EH (cell line): ENCODE measurements at regions not wholly inside any gene's neighbourhood (a gene's known extent, or its start where the extent isn't known, plus 50 kb on each side); places are given as distances from the start of the nearest gene placed in this dataset.

Experiments
- DNase-seq: peaks from one replicate; pipeline ENCODE4 v3.0.0-alpha.2; 2015; ENCODE audit warnings: low read depth

DNA sequence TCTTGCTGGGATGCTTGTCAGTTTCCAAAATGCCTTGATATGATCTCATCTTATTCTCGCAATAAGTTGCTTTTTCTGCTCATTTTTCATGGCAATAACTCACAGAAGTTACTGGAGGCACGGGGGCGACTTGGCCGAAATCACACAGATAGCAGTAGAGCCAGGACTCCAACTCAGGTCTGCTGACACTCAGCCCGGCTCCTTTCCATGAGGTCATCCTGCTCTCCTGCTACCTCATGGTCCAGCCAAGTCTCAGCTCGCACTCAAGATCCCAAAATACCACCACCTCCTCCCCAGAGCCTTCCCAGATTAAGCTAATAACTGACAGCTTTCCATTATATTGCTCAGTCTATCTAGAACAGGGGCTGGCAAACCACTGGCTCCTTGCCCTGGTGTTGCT, 269.5 kb downstream of the MAP2K4 start:
- DNase-seq, result no peak

DNA sequence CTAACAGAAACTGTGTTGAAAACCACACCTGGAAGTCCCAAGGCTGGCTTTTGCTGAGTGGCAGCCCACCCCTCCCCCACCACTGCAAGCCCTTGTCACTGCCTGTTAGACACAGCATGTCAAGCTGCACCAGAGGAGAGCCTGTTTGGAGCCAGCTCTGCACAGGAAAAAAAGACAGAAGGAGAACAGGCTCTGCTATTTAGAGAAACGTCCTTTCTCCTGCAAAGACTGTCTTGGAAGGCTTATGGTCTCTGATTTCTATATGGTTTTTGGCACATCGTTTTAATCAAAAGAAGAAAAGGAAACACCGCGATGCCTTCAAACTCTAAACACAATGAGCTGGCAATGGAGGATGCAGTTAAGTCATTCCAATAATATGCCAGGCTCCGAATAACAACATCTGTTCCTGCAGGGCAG, 275.5 kb downstream of the MAP2K4 start:
- DNase-seq, result peak; percentile 57

DNA sequence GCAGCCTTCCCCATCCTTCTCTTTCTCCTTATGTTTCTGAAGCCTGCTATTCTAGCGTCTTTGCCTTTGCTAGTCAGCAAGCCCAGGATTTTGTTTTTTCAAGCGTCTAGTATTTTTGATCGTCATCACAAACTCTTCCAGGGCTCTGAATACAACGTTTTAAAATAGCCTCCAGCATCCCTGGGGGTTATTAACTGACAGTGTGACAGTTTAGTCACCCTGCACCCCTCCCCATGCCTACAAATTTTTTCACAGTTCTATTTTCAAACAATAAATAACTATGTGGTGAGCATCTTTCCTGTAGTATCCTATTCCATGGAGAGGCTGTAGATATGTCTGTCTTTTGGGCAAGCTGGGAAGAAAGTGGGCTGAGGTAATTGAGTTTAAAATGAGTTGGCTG, 280.9 kb downstream of the MAP2K4 start:
- peak; percentile 84 for DNase-seq

DNA sequence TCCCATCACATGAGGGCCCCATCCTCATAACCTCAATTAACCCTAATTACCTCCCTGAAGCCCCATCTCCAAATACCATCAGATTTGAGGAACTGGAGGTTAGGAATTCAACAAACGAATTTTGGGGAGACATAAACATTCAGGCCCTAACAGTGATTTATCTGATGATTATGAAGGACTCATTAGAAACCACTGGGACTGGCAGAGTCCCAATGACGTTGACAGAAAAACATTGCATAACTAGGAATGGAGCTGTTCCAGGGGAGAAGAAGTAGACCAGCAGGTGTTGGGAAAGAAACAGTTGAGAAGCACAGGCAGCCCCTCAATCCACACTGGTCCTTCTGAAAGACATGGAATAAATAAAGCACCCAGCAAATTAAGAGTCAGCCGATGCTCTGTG, 282.0 kb downstream of the MAP2K4 start:
- DNase-seq, result peak; percentile 66

DNA sequence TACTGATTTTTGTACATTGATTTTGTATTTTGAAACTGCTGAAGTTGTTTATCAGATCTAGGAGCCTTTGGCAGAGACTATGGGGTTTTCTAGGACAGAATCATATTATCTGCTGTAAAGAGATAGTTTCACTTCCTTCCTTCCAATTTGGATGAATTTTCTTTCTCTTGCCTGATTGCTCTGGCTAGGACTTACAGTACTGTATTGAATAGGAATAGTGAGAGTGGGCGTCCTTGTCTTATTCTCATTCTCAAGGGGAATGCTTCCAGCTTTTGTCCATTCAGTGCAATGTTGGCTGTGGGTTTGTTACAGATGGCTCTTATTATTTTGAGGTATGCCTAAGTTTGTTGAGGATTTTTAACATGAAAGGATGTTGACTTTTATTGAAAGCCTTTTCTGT, 290.1 kb downstream of the MAP2K4 start:
- no peak for DNase-seq

DNA sequence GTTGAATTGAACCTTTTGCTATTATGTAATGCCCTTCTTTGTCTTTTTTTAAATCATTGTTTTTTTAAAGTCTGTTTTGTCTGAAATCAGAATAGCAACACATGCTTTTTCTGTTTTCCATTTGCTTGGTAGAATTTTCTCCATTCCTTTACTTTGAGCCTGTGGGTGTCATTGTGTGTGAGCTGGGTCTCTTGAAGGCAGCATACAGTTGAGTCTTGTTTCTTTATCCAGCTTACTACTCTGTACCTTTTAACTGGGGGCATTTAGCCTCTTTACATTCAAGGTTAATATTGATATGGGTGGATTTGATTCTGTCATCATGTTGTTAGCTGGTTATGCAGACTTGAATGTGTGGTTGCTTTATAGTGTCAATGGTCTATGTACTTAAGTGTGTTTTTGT, 292.0 kb downstream of the MAP2K4 start:
- DNase-seq, result no peak

DNA sequence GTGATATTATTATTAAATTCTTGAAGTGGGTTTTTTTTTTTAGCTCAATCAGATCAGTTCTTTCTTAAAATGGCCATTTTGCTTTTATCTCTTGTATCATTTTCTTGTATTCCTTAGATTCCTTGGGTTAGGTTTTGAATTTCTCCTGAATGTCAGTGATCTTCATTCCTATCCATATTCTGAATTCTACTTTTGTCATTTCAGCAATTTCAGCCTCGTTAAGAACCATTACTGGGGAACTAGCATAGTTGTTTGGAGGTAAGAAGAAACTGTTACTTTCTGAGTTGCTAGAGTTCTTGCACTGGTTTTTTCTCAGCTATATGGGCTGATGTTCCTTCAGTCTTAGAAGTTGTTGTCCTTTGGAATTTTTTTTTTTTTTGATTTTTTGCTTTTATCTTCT, 293.1 kb downstream of the MAP2K4 start:
- no peak for DNase-seq

DNA sequence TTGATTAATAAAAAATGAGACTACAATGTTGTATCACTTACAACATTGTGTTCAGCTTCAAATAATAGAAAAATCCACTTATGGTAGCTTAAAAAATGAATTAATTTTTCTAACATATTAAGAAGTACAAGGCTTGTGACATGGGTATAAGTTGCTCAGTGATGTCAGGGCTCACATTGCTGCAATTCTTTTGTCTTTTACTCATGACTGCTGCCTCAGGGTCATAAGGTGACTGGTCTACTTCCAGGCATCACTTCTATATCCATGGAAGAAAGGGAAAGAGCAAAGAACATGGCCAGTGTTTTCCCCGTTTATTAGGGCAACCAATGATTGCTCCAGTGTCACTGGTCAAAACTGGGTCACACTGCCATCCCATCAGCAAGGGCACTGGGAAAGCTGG, 295.3 kb downstream of the MAP2K4 start:
- DNase-seq, result peak; percentile 78

DNA sequence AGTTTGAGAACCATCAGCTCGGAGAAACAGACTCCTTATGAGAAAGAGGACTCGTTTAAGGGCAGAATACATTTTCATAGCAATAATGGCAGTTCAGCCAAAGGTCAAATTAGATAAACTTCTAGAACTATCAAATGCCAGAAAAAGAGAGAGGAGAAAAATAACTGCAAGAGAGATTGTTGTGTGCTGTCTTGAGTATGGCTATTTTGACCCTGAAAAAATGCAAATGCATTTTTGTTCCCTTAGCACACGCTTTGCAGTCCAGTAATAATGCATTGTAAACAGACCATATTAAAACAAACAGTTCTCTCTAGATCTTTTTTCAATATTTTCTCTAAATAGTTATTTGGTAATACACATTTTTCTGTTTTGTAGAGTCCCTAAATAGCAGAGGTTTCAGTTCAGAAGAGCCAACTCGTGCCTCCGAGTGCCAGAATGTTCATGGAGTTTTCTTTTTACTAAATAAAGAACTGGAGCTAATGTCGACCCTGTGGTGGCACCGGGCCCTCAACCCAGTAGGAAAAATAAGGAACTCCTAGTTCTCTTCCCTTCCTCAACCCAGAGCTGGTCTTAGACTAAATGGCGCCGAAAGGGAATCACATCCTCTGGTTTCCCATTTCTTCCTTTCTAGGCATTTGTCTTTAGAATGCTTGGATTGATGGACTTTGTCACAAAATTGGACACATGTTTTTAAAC, 298.0 kb downstream of the MAP2K4 start:
- DNase-seq, result peak; percentile 70

DNA sequence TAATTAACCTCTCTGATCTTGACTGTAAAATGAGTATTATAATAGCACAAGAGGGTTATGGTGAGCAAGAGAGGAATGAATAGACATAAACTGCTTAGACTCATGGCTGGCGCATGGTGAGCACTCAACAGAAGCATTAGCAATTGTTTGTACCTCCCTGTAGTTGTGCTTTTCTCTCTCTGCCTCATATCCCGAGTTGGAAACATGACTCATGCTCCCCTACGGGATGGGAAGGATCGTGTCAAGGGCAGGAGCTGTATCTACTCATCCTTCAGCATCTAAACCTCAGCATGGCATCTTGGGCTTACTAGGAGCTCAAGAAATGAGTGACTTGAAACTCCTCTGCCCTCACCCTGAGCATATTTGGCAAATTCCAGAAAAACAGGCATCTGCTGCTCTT, 299.6 kb downstream of the MAP2K4 start:
- DNase-seq, result peak; percentile 95

DNA sequence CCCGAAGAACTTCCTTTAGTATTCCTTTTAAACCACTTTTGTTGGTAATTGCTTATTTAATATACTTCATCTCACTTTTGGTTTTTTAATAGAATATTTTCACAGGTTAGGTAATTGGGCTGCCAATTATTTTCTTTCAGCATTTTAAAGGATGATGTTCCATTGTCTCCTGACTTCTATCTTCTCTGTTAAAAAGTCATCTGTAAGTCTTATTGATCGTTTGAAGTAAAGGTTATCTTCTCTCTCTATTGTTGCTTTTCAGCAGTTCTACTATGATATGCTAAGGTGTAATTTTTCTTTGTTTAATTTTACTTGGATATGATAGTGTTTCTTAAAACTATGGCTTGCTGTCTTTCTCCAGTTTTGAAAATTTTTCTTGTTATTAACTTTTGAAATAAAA, 307.5 kb downstream of the MAP2K4 start:
- DNase-seq, result no peak

DNA sequence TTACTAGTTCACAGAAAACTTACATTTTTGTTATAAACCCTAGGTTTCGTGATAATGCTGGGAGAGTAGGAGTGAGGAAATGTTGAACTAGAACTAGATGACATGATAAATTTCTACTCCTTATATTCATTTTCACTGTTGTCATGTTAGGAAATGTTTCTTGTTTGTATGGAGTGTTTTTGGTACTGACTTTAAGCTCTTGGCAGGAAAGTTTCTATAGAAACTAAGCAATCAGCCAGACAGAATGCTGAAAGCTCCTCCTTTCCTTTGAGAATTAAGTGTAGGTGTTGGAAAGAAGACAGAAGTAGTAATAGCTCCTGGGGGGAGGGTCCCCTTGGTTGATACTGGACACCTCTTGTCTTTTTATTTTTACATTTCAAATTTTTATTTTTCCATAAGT, 309.8 kb downstream of the MAP2K4 start:
- DNase-seq, result no peak

DNA sequence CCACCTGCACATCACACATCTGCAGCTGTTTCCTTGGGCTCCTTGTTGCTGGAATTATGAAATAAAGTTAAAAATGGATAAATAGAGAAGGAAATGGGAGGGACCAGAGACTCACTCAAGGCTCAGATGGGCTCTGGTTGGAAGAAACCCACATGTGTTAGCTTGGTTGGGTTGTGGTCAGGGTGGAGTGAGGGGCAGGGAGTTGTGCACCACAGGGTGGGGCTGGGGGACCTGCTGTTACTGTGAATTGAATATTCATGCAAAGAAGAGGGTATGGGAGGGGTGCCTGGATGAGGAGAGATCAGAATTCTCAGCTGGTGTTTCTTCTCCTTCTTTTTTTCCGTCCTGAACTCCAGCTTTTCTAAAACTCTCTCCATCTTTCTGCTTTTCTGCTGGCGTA, 320.7 kb downstream of the MAP2K4 start:
- no peak for DNase-seq

DNA sequence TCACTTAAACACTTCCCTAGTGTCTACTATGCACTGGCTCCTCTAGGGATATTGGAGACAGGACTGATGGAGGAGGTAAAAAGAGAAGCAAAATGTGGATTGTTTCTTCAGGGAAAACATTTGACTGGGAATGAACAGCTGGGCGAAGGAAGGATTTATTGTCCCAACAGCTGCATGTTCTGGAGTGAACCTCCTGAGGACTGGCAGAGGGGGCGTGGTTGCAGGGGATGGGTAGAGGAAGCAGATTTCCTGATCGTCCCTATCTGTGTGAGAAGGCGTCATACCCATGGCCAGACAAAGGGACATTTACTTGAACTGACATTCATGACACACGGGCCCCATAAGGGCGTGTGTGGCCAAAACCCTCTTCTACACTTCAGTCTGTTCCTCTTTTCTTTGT, 321.5 kb downstream of the MAP2K4 start:
- no peak for DNase-seq

DNA sequence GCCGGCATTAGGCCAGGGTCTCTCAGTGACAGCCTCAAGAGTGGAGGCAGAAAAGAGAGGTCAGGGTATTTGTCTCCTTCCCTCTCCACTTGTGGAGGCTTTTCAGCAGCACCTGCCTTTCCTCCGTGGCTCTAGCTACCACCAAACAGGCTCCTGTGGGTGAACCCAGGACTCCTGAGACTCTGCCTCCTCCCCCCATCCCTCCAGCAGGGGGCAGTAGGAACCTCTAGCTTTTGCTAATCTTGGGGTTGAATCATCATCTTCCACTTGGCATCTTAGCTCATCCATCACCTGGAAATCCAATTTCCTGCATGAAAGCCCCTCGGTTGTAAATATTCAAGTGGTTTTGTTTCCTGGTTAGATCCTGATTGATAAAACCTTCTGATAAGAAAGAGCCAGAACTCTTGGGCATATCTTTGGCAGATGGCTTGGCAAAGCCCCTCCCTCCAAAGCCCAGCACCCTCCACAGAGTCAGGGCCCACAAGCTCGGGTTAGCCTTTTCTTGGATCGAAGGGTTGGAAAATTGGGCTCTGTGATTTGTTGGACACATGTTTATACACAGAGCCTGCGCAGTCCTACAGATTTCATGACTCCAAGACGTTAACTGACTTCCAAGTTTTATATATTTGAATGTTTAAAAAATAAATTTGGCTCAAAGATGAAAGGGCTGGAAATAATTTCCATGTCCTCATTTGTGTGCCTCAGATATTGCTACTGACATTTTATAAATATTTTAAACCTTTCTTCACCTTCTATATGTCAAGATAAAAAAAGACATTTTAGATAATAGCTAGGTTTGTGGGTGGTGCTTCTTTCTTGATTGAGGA, 322.1 kb downstream of the MAP2K4 start:
- peak; percentile 32 for DNase-seq

DNA sequence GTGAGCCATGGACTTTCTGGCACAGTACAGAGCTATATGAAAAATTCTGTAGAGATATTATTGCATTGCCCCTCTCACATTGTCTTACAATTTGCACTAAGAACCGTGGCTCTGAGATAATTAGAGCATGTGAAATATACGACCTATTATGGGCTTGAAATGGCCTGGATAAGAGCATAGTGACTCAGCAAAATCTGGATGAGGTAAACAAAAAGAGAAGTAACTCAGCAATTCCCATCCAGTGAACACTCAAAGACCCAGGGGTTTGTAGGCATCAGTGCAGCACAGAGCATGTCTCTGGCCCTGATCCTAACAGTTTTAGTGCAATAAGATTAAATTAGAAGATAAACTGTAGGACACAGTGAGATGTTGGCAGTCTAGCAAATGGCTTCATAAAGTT, 317.2 kb upstream of the MYOCD start:
- peak; percentile 60 for DNase-seq

DNA sequence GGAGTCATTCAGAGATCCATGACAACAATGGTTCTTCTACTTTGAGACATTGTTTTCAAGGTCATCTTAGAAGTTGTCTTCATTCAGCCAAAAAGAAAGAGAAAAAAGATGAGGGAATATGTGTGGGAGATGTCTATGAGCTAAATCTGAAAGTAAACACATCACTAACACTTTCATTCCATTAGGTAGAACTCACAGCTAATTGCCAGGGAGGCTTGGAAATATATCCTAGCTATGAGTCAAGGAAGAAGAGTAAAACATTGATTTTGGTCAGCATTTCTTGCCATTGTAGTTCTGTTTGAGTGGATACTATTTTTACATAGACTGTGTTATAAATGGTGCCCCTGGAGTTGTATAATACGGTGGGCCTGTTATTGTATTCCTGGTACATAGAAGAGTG, 316.4 kb upstream of the MYOCD start:
- peak; percentile 44 for DNase-seq

DNA sequence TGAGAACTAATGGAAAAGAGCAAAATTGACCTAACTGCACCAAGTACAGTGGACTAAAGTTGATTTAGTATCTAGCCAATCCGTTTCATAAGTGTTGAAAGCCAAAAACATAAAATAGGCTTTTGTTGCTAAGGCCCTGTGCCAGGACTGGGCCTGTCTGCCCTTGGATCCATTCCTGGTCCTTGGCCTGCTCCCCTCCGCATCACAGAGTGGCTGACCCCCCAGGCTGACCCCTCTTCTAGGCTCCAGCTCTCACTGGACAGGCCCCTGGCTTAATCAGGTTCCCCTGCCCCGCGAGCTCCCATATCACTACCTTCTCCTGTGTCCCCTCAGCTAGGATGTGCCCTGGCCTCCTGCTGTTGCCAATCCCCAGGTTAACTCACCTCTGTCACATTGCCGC, 313.6 kb upstream of the MYOCD start:
- DNase-seq, result no peak

DNA sequence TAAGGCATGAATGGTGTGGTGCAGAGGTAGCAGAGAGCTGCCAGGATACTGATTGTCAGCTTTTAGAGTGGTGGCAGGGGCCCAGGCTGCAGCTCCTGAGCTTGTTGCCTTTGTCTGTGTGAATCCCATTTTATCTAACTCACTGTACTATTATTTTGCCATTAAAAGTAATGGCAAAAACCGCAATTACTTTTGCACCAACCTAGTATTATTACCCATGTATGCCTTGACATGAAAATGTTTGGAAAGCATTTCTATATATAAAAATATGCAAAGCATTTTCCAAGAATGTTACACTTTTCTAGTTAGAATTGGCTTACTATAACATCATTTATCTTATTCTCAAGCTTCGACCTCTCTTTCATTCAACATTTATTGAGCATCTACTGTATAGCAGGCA, 308.1 kb upstream of the MYOCD start:
- no peak for DNase-seq

DNA sequence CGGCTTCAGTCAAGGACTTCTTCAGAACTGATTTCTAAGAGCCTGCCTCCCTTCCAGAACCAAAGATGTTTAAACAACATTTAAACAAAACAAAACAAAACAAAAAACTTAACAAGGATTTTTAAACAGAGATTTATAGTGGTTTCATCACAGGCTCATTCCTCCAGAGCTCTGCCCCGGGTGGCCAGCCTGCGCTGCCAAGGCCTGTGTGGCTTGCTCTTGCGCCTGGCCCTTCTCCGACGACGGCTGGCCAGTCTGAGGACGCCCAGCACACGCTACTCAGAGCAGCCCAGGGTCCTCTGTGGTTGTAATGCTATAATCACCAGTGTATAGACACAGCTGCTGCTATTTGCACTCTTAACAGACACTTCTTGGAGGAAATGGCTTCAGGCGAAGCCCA, 307.2 kb upstream of the MYOCD start:
- DNase-seq, result no peak

DNA sequence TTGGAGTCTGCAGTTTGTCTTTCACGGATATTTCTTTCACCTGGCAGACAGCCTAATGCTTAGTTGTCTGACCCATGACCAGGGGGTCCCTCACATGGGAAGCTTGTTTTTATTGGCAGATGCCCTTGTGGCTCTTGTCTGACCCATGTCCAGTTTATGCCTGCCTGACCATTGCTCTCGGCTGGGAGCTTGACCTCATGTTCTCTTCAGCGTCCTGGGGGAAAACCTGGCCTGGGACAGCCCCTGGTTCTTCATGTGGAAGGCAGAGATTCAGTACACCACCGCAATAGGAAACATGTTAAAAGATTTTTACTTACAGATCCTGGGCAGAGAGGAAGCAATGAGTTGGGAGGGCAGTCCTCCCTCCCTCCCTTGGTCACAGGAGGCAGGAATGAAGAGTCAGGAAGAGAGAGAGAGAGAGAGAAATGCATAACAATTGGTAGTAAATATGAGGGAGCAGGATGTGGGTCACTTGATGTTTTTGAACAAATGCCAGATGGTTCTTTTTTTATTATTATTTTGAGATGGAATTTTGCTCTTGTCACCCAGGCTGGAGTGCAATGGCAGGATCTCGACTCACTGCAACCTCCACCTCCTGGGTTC, 302.7 kb upstream of the MYOCD start:
- peak; percentile 55 for DNase-seq

DNA sequence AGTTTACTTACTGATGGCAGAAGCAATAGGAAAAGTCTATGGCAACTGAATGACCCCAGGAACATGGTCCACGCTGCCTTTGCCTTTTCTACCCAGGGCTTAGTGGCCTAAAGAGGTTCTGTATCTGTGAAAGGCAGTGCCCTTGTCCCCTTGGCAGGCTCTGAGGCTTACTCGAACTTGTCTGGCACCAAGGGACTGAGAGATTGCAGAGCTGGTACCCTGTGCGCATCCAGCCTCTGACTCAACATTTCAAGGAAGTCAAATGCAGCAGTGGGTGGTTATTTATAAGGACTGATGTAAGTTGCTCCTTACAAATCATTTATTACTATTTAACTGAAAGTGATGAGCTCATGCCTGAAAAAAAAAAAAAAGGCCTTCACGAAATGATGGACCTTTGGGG, 299.9 kb upstream of the MYOCD start:
- peak; percentile 57 for DNase-seq

DNA sequence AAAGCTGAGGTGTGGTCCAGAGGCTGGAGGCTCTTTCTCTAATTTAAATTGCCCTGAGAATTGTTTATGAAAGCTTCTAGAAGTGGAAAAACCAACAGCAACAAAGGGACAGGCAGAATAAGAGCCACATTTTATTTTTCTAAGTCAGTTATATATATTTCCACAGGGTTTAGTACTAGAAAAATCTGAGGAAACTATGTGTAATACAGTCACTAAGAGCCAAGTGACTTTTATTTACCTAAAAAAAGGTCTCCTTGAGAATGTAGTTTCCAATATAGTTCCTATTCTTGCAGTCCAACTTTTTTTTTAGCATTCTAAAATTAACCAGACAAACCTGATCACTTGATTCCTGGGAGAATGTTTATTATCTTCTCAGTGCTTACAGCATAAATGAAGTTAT, 296.6 kb upstream of the MYOCD start:
- no peak for DNase-seq
